RKO (cell line): ENCODE measurements at regions not wholly inside any gene's neighbourhood (a gene's known extent, or its start where the extent isn't known, plus 50 kb on each side); places are given as distances from the start of the nearest gene placed in this dataset.

ENCODE experiments used
- DNase-seq: peaks from one replicate; pipeline ENCODE4 v3.0.0-alpha.2; 2016; ENCODE audit warnings: low spot score

DNA sequence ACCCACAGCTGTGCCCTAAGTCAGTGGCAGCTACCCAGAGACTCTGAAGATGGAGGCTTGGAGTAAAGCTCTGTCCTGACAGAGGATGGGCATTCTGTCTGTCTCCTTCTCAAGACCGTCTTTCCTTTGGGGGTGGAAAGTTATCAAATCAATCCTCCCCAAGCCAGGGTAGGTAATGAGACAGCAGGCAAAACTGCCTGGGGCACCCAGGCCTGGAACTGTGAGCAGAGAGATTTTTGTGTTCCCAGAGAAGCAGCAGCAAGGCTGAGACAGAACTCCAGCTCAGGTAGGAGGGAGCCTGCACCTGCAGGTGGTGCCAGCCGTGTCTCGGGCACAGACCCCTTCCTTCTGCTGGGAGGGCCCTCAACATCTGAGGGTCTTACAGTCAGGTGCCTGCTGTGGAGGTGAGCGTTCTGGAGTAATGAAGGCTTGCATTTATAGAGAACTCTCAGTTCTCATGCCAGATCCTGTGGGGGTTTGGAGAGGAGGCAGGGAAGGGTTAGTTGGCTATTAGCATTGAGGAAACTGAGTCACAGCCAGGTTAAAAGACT, 95.6 kb downstream of the RIPK4 start:
- DNase-seq = no peak

DNA sequence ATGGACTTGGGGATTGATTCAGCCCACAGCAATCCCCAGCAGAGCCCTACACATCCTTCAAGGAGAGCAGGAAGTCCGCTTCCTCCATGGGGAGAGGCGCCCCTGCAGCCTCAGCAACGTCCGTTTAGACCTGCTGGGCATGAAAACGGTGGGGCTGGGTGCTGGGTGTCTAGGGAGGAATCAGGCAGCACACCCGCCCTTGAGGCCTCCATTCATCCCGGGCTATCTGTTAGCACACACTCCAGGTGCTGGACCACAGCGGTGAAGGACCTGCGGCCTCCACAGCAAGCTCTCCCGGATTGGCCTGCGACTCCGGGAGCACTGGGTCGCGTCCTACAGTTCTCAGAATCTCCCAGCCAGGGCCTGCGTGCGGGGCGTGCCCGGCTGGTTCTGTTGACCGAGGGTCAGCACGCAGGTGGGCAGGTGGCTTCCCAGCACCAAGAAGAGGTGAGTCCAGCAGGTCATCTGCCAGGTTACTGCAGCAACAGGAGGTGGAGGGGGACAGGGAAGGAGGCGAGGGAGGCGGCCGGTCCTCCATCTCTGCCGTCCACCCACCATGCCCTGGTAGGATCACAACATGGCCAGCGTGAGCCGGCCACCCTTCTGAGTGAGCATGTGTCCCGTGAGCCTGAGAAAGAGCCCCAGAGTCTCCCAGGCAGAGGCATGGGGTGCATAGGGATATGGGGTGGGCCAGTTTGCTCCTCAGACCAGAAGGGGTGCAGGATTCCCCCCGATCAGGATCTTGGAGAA, 96.6 kb downstream of the RIPK4 start:
- no peak for DNase-seq

DNA sequence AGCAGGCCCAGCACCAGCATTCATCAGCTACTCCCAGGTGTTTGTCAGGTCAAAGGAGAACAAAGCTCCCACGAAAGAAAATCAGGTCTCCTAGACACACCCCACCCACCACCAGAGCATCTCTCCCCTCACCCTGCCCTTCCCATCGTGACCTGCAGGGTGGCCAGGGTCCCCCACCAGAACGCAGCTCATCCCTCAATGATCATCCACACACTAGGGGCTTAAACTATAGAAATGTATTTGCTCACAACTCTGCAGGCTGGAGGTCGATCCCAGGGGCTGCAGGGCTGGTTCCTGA, 97.4 kb downstream of the RIPK4 start:
- no peak for DNase-seq

DNA sequence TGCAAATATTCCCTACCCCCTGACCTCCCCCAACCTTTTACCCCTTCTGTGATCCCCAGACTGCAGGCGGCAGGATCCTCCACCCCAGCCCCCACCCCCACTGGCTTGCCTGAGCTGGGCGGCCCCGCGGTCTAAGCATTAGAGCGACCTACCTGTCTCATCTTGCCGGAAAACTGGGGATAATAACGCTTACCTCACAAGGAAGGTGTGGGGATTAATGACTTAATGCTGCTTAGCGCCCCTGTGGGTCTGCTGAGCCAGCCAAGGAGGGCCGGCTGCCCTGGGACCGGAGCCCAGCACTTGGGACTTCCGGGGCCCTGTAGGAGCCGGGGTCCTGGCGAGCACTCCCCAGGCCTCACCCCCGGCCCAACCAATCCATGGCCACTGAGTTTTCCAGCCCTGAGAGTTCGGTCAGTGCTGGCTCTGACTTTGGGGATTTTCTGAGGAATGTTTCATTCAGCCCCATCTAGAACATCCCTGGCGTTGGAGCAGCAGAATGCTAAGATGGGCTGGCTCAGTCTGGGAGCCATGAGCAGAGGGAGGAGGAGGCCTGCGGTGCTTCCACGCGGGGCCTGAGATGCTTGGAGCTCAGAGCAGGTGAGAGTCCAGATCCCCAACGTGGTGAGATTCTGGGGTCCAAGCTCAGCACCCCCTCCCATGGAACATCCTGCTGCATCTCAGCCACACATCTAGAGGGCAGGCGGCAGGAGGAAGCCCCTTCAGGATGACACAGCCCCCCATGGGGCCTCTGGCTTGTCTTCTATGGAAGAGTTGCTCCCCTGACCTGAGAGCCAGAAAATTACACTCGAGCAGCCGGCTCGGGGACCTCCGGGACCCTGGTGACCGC, 97.9 kb downstream of the RIPK4 start:
- no peak for DNase-seq

DNA sequence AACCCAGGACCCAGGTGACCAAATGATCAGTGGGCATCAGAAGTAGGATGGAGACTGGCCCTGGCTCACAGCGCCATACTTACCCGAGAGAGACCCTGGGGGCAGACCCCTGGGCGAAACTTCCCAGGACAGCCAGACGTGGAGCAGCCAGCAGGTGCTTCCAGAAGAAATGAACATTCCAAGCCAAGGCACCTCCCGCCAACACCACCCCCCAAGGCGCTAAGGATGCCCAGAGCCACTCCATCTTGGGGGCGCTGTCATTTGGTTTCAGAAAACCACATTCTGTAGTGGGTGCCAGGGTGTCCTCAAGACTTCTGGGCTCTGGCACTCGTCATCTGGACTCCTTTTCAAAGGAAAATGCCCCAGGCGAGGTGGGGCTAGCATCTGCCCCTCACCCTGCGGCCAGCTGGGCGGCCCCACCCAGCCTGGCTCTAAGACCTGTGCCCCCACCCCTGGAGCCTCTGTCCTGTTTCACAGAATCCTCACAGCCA, 98.8 kb downstream of the RIPK4 start:
- no peak for DNase-seq

DNA sequence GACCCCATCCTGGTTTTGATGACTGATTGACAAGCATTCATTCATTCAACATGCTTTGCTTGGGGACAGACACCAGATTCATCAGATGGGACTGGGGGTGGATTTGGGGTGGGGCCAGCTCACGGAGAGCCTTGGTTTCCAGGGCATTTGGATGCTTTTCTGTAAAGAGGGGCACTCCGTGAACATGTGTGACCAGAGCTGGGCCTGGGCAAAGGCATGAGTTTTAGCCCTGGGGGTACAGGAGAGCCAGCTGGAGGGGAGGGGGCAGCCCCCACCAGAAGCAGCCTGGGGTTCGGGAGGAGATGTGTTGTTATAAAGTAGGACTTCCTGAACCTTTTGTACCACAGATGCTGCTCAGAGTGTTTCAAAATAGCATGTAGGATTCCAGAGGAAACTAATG, 99.7 kb downstream of the RIPK4 start:
- no peak for DNase-seq

DNA sequence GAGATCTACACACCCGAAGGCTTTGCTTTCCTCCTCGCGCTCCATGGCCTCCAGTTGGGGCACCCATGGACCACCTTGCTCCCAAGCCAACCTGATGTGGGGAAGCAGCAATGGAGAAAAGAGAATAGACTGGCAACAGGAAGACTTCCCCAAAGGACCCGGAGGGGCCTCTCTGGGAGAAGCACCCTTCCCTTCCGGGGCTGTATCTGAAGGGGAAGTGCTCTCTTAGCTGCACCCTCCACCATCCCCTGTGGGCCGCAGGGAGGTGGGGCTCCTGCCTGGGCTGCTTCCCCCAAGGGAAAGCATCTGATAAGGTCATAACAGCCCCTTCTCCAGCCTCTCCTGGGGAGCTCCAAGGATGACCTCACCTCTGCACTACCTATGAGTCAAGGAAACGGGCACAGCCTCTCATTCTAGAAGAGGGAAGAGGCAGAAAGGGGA, 100.2 kb downstream of the RIPK4 start:
- DNase-seq = no peak

DNA sequence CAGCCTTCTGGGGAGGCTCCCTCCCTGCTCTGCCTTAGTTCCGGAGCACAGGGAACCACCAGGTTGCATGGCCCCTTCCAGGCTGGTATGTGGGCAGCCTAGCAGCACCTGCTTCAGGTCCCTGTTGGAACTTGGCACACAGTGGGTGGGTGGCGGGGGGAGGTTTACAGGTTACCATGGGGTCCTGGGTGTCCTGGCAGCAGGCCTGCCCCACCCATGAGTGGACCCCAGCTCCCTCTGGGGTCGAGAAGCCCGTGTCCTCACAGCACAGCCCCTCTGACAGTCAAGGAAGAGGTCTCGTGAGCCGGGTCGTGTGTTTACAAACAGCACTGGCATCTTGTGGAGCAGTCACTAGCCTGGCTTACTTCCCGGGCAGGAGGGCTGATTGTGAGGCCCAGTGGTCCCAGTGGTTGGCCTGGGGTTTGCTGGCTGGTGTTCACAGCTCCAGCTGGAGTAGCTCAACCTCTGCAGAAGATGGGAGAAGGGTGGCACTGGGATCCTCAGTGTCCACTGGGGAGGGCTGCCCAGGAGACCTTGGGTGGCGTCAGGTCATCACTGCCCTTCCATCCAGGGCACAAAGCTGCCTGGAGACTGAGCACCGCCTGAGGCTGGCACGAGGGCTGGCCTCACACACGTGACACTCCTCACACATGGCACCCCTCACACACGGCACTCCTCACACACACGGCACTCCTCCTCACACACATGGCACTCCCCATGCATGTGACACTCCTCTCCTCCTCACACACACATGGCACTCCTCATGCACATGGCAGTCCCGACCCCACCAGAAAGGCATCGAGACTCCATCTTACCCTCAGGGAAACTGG, 100.9 kb downstream of the RIPK4 start:
- DNase-seq = no peak

DNA sequence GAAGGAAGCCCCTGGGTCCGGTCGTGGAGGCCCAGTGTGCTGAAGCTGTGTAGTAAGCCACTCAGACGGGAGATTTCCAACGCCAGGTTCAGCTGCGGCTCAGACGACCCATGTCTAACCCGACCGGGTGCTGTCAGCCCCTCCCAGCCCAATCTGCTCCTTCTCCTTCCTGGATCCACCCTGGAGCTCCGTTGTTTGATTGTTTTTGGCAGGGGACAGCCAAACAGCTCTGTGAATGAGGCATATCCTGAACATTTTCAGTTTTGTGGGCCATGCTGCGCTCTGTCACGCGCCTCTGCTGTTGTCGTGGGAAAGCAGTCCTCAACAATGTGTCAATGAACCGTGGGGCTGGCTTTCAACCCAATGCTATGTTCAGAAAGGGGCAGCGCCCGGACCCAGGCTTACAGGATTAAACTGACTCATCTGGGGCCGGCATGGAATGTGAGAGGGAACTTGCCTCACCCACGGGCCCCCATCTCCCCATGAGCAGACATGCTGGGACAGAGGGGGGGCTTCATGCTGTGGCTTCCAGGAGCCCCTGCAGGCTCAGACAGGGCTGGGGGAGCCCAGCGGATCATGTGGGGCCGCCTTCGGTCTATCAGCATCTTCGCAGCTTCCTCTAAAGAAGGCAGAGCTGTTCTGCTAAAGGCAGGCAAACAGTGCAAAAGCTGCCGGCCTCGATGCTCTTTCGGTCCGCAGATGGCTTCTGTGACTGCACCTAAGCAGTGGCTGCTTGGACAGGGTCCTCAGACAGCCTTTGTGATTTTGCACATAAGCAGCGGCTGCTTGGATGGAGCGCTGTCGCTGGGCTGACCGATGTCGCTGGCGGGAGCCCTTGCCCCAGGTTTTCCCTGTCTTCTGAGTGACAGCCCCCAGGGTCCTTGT, 101.7 kb downstream of the RIPK4 start:
- DNase-seq = no peak

DNA sequence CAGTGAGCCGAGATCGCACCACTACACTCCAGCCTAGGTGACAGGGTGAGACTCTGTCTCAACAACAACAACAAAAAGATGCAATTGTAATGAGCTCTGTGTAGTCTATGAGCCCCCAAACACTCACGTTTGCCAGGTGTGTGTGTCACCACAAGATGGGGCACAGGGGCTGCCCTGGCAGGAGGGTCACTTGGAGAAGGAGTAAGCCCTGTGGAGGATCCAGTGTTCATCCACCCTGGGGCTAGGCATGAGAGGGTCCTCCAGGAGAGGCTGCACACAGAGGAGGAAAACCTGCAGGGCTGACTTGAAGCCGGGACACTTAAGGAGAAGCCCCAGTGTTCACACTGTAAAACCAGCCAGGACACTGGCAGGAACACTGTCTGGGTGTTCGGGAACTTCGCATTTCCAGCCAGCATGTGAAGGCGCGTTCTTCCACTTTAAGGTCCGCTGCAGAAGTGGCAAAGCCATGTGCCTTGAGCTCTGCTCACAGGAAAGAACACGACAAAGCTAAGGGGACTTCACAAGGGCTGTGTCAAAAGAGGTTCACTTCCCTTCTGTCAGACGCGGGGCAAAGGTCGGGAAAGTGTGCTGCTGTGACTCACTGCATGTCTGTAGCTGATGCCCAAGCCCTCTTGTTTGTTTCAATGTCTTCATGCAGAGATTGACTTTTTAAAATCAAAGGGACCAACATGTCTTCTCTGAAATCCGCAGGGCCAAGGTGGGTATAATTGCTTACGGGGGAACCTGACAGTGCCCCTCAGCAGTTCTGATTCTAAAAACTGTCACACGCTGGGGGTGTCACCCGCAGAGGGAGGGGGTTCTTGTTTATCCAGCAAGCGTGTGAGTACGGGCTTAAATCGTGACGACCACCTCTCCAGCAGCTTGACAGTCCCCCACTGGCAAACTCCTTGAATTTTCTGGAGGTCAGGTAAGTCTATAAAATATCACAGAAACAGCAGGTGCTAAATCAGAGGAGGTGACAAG, 102.8 kb downstream of the RIPK4 start:
- peak; percentile 14 for DNase-seq

DNA sequence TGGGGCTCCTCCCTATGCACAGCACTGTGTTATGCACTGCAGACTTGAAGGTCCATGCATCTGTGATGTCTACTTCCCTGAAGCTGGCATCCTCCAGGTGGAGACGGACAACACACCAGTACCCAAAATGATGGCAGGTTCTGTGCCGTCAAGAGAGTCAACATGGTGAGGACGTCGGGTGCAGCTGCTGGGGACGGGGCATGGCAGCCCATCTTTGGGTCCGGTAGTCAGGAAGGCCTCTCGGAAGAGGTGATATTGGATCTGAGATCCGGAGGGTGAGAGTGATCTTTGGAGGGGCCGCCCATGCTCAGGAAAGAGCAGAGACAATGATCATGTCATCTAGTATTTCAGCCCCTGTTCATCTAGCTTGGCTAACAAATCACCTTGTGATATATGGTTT, 104.1 kb downstream of the RIPK4 start:
- DNase-seq = no peak

DNA sequence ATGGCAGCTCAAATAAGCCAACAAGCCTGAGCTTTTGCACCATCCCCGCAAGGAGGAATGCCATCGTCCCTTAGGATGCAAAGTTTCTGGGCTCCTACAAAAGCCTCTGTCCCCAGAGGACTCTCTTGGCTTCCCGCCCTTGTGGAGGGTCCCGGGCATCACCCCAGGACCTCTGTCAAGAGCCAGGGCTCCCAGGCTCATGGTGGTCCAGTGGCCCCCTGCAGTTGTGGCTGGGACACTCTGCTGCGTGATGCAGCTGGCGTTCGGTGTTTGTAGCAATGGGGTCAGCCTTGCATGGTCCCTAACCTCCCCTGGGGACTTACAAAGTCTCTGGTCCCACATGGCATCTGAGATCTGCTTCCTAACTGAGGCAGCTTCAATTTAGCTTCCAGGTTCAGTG, 104.7 kb downstream of the RIPK4 start:
- DNase-seq = no peak

DNA sequence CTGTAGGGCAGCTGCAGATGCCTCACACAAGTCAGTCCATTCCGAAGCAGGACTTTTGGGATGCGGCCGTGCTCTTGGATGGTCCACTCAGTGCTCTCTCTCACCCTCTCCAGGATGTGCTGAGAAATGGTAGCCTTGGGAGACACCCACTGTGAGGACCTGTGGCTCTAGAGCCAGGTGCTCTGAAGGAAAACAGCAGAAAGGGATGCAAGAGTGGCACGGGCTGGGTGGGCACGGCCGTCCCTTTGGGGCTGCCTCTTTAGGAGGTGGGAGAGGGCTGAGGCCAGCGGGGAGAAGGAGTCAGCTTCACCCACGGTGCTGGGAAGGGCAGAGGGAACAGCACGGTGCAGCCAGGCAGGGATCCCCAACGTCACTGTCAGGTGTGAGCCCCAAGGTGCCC, 106.1 kb downstream of the RIPK4 start:
- no peak for DNase-seq

DNA sequence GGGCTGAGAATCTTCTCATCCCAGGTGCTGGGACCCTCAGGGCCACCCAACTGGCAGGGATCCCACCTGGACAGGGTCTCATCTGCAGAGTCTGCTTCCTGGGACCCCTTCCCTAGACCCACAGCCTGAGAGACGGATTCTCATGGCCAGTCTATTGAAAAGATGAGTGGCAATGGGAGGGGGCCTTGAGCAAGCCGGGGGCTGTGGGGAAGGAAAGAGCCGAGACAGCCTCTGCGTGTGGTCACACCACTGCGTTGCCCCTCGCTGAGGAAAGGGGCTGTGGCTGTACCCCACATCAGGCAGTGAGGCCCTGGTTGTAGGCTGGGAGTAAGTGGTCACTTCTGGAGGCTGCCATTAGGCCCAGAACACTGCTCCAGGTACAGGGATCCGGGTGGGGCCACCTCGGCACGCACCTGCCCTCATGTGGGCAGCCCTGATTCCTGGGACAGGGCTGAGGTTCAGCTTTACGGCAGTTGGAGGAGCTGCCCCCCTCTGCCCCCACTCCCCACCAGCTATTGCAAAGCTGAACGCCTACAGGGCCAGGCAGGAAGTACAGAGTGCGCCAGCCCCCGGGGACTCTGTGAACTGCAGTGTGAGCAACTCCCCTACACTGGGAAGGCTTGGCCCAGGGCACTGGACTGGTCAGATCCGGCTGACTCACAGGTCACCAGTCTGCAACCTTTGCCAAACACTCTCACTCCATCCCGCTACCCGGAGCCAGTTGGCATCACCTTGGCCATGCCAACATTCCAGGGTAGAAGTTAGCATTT, 106.9 kb downstream of the RIPK4 start:
- DNase-seq = peak; percentile 57

DNA sequence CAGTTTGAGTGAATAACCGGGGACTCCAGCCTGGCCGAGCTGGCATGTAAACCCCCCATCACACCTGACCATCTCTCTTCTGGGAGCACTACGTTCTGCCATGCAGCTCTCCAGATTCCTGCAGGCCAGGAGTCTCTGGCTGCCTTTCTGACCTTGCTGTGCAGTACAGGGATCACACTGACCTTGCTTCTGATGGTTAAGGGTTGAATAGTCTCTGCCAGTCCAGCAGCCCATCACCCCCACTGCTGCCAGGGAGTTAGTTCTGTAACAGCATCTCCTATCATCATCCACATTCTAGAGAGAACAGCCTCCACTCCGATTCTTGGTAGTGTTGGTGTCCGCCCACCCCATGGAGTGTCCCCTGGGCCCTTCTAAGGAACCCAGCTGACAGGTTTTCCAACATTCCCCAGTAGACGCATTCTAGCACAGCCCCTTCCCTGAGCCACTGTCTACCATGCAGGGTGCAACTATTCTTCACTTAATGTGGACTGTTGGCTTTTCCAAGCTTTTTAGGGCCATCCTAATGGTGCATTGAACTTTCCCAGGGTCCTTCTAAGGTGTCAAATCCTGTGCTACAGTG, 109.8 kb downstream of the RIPK4 start:
- DNase-seq = no peak

DNA sequence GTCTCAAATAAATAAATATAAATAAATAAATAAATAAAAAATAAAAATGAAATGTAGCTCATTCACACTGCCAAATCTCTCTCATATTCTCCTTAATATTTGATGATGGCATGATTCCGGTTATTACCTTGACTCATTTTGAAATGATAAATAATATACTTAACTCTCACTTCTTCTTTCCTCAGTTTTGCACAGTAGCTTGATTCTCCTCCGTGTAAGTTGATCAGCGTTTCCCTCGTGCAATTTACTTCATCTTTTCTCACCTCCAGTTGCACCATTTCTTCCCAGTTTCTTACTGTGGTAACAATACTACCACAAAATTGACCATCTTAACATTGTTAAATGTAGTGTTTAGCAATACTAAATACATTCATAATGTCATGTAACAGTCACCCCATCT, 111.6 kb downstream of the RIPK4 start:
- DNase-seq = no peak

DNA sequence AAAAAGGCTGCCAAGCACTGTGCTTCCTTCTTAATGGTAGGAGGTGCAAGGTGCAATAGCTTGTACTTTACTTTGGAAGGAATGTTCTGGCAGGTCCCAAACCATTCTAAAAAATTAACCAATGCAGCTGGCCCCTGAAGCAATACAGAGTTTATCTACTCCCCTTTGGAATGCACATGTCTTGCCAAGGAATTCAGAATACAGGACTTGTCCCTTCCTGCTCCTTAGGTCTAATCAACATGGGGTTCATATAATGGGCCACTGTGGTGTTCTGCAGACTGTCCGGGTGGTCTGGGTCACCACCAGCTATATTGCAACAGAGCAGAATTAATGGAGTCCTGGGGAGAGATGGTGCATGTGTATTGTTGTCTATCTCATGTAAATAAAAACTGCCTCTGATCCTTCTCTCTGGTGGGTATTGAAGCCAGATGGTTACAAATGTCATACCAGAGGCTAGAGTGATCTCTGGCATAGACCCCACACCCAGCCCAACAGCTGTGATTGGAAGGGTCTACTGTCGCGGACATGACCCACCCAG, 112.8 kb downstream of the RIPK4 start:
- no peak for DNase-seq

DNA sequence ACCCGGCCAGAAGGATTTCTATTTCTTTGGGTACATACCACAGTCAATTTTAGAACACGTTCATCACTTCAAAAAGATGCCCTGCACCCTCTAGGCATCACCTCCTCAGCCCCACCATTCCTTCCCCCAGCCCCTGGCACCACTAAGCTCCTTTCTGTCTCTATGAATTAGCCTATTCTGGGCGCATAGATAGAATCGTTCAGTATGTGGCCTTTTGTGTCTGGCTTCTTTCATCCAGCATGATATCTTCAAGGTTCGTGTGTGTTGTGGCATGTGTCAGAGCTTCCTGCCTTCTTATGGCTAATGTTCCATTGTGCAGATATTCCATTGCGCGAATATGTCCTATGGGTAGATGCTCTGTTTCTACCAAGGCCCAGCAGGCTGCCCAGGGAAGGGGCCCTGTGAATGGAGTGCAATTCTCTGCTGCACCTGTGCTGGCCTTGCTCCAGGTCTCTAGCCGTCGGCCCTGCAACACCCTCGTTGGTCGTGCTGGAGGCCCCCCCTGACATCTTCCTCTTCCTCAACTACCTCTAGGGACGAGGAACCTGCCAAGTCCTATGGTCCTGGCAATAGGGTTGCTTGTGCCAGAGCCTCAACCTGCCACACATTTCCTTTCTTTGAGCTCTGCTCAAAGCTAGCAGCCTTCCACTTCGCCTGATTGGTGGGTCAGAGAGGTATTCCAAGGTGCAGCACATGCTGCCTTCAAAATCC, 113.5 kb downstream of the RIPK4 start:
- no peak for DNase-seq
